Activated CD4-positive, alpha-beta T cell treated with anti-CD3 and anti-CD28 coated beads, Interleukin-2, amount 10 ng/mL, durations not matched to agents 24 days and 14 days (primary cell): ENCODE measurements at regions not wholly inside any gene's neighbourhood (a gene's known extent, or its start where the extent isn't known, plus 50 kb on each side); places are given as distances from the start of the nearest gene placed in this dataset.
"Not testable (repeated sequence)": the region's sequence is repeated elsewhere in the genome, so short reads cannot be mapped to it uniquely, and the experiment has no call there.

ENCODE experiments used
- DNase-seq: peaks from one replicate; pipeline ENCODE4 v3.0.0; 2022
- H3K27ac Mint-ChIP-seq: one replicate; pipeline ENCODE4 v1.8.0; 2022; ENCODE audit warnings: mild to moderate bottlenecking, mixed read lengths
- H3K27me3 Mint-ChIP-seq: one replicate; pipeline ENCODE4 v1.8.0; 2022; ENCODE audit warnings: mixed read lengths
- H3K36me3 Mint-ChIP-seq: one replicate; pipeline ENCODE4 v1.8.0; 2022; ENCODE audit warnings: low read depth, mild to moderate bottlenecking, mixed read lengths
- H3K4me1 Mint-ChIP-seq: one replicate; pipeline ENCODE4 v1.8.0; 2021; ENCODE audit warnings: mixed read lengths
- H3K4me3 Mint-ChIP-seq: one replicate; pipeline ENCODE4 v1.8.0; 2022; ENCODE audit warnings: mild to moderate bottlenecking, moderate library complexity, mixed read lengths
- H3K9me3 Mint-ChIP-seq: one replicate; pipeline ENCODE4 v1.8.0; 2021; ENCODE audit warnings: mixed read lengths
- intact Hi-C: fragments of 100-400 bp; cut with micrococcal nuclease; formaldehyde crosslinking; loops from one replicate; pipeline ENCODE4 v1.15.1; 2023

- H3K4me3 Mint-ChIP-seq, result no peak overlapping the region
- intact Hi-C loops, result no loop called here
Measured at GRCh38 chr18:28767727-28768211, 590.8 kb upstream of the CDH2 start.

GRCh38 chr18:28767201-28767600, 590.3 kb upstream of the CDH2 start:
- no peaks in the 10 kb centered on the region for H3K36me3 Mint-ChIP-seq
- intact Hi-C loops, result no loop called here
- H3K4me3 Mint-ChIP-seq, result no peak overlapping the region
- H3K27ac Mint-ChIP-seq, result no peak overlapping the region
- no peak for DNase-seq
- no peaks in the 10 kb centered on the region for H3K27me3 Mint-ChIP-seq
- no peaks in the 10 kb centered on the region for H3K9me3 Mint-ChIP-seq
- no peaks in the 10 kb centered on the region for H3K4me1 Mint-ChIP-seq

More at GRCh38 chr18:28767727-28768211, 590.8 kb upstream of the CDH2 start:
- H3K27me3 Mint-ChIP-seq, result no peaks in the 10 kb centered on the region
- no peaks in the 10 kb centered on the region for H3K4me1 Mint-ChIP-seq
- no peak overlapping the region for H3K27ac Mint-ChIP-seq
- DNase-seq, result no peak
- no peaks in the 10 kb centered on the region for H3K9me3 Mint-ChIP-seq
- no peaks in the 10 kb centered on the region for H3K36me3 Mint-ChIP-seq

- Mint-ChIP-seq H3K9me3 (no peaks in the 10 kb centered on the region), H3K4me1 (no peaks in the 10 kb centered on the region), H3K27ac (no peak overlapping the region), H3K36me3 (no peaks in the 10 kb centered on the region), H3K27me3 (no peaks in the 10 kb centered on the region), H3K4me3 (no peak overlapping the region)
- DNase-seq, result no peak
- intact Hi-C loops, result no loop called here
Measured at GRCh38 chr18:28766721-28767120, 589.8 kb upstream of the CDH2 start.

- DNase-seq, result no peak
- intact Hi-C loops, result no loop called here
- Mint-ChIP-seq H3K4me3 (no peak overlapping the region), H3K27ac (no peak overlapping the region), H3K4me1 (no peaks in the 10 kb centered on the region), H3K27me3 (no peaks in the 10 kb centered on the region), H3K36me3 (no peaks in the 10 kb centered on the region), H3K9me3 (no peaks in the 10 kb centered on the region)
Measured at GRCh38 chr18:28766027-28766426, 589.1 kb upstream of the CDH2 start.

GRCh38 chr18:28760299-28760698, 583.4 kb upstream of the CDH2 start:
- no peak for DNase-seq
- no peaks in the 10 kb centered on the region for H3K27me3 Mint-ChIP-seq
- no peaks in the 10 kb centered on the region for H3K9me3 Mint-ChIP-seq
- intact Hi-C loops, result no loop called here
- no peak overlapping the region for H3K4me3 Mint-ChIP-seq
- no peaks in the 10 kb centered on the region for H3K4me1 Mint-ChIP-seq
- no peaks in the 10 kb centered on the region for H3K36me3 Mint-ChIP-seq
- no peak overlapping the region for H3K27ac Mint-ChIP-seq

- Mint-ChIP-seq H3K27me3 (no peaks in the 10 kb centered on the region), H3K36me3 (no peaks in the 10 kb centered on the region), H3K27ac (no peak overlapping the region), H3K9me3 (peaks cover 3% of the 10 kb centered on the region), H3K4me1 (no peaks in the 10 kb centered on the region), H3K4me3 (no peak overlapping the region)
- intact Hi-C loops, result no loop called here
- no peak for DNase-seq
Measured at GRCh38 chr18:28757466-28758008, 580.6 kb upstream of the CDH2 start.

GRCh38 chr18:28743115-28743514, 566.2 kb upstream of the CDH2 start:
- no peak overlapping the region for H3K27ac Mint-ChIP-seq
- no peaks in the 10 kb centered on the region for H3K36me3 Mint-ChIP-seq
- no peak overlapping the region for H3K4me3 Mint-ChIP-seq
- no peaks in the 10 kb centered on the region for H3K4me1 Mint-ChIP-seq
- intact Hi-C loops, result no loop called here
- H3K9me3 Mint-ChIP-seq, result no peaks in the 10 kb centered on the region
- DNase-seq, result no peak
- H3K27me3 Mint-ChIP-seq, result no peaks in the 10 kb centered on the region

- intact Hi-C loops, result no loop called here
- DNase-seq, result no peak
- Mint-ChIP-seq H3K36me3 (no peaks in the 10 kb centered on the region), H3K4me1 (no peaks in the 10 kb centered on the region), H3K27me3 (no peaks in the 10 kb centered on the region), H3K9me3 (no peaks in the 10 kb centered on the region), H3K27ac (no peak overlapping the region), H3K4me3 (no peak overlapping the region)
Measured at GRCh38 chr18:28740575-28740974, 563.6 kb upstream of the CDH2 start.

GRCh38 chr18:28736951-28737350, 560.0 kb upstream of the CDH2 start:
- no peaks in the 10 kb centered on the region for H3K4me1 Mint-ChIP-seq
- H3K36me3 Mint-ChIP-seq, result no peaks in the 10 kb centered on the region
- H3K9me3 Mint-ChIP-seq, result peaks cover 8% of the 10 kb centered on the region
- intact Hi-C loops, result no loop called here
- H3K27ac Mint-ChIP-seq, result no peak overlapping the region
- H3K4me3 Mint-ChIP-seq, result no peak overlapping the region
- no peak for DNase-seq
- no peaks in the 10 kb centered on the region for H3K27me3 Mint-ChIP-seq

- Mint-ChIP-seq H3K36me3 (no peaks in the 10 kb centered on the region), H3K4me1 (no peaks in the 10 kb centered on the region), H3K27me3 (no peaks in the 10 kb centered on the region), H3K4me3 (no peak overlapping the region), H3K27ac (no peak overlapping the region), H3K9me3 (peaks cover 8% of the 10 kb centered on the region)
- no peak for DNase-seq
- intact Hi-C loops, result no loop called here
Measured at GRCh38 chr18:28736223-28736622, 559.3 kb upstream of the CDH2 start.

GRCh38 chr18:28735731-28736130, 558.8 kb upstream of the CDH2 start:
- no peak overlapping the region for H3K27ac Mint-ChIP-seq
- peaks cover 8% of the 10 kb centered on the region for H3K9me3 Mint-ChIP-seq
- H3K36me3 Mint-ChIP-seq, result no peaks in the 10 kb centered on the region
- no peak for DNase-seq
- intact Hi-C loops, result no loop called here
- H3K27me3 Mint-ChIP-seq, result no peaks in the 10 kb centered on the region
- no peak overlapping the region for H3K4me3 Mint-ChIP-seq
- H3K4me1 Mint-ChIP-seq, result no peaks in the 10 kb centered on the region

- intact Hi-C loops, result no loop called here
- Mint-ChIP-seq H3K4me1 (no peaks in the 10 kb centered on the region), H3K27ac (no peak overlapping the region), H3K9me3 (peaks cover 6% of the 10 kb centered on the region), H3K36me3 (no peaks in the 10 kb centered on the region), H3K4me3 (no peak overlapping the region), H3K27me3 (no peaks in the 10 kb centered on the region)
- DNase-seq, result no peak
Measured at GRCh38 chr18:28729321-28729720, 552.4 kb upstream of the CDH2 start.

GRCh38 chr18:28728891-28729290, 552.0 kb upstream of the CDH2 start:
- no peaks in the 10 kb centered on the region for H3K36me3 Mint-ChIP-seq
- intact Hi-C loops, result no loop called here
- DNase-seq, result no peak
- no peaks in the 10 kb centered on the region for H3K4me1 Mint-ChIP-seq
- H3K27me3 Mint-ChIP-seq, result no peaks in the 10 kb centered on the region
- no peak overlapping the region for H3K4me3 Mint-ChIP-seq
- H3K9me3 Mint-ChIP-seq, result peaks cover 4% of the 10 kb centered on the region
- no peak overlapping the region for H3K27ac Mint-ChIP-seq

GRCh38 chr18:28727189-28727588, 550.3 kb upstream of the CDH2 start:
- H3K27ac Mint-ChIP-seq, intact Hi-C loops: not testable (repeated sequence)

GRCh38 chr18:28725876-28726275, 548.9 kb upstream of the CDH2 start:
- intact Hi-C loops, result no loop called here
- Mint-ChIP-seq H3K36me3 (no peaks in the 10 kb centered on the region), H3K9me3 (no peaks in the 10 kb centered on the region), H3K27me3 (no peaks in the 10 kb centered on the region), H3K27ac (no peak overlapping the region), H3K4me1 (no peaks in the 10 kb centered on the region), H3K4me3 (no peak overlapping the region)
- no peak for DNase-seq

More at GRCh38 chr18:28727189-28727588, 550.3 kb upstream of the CDH2 start:
- H3K36me3 Mint-ChIP-seq, H3K9me3 Mint-ChIP-seq, H3K27me3 Mint-ChIP-seq, H3K4me3 Mint-ChIP-seq, DNase-seq, H3K4me1 Mint-ChIP-seq: not testable (repeated sequence)
